ENCODE measurements at regions not wholly inside any gene's neighbourhood (a gene's known extent, or its start where the extent isn't known, plus 50 kb on each side); places are given as distances from the start of the nearest gene placed in this dataset.

DNA sequence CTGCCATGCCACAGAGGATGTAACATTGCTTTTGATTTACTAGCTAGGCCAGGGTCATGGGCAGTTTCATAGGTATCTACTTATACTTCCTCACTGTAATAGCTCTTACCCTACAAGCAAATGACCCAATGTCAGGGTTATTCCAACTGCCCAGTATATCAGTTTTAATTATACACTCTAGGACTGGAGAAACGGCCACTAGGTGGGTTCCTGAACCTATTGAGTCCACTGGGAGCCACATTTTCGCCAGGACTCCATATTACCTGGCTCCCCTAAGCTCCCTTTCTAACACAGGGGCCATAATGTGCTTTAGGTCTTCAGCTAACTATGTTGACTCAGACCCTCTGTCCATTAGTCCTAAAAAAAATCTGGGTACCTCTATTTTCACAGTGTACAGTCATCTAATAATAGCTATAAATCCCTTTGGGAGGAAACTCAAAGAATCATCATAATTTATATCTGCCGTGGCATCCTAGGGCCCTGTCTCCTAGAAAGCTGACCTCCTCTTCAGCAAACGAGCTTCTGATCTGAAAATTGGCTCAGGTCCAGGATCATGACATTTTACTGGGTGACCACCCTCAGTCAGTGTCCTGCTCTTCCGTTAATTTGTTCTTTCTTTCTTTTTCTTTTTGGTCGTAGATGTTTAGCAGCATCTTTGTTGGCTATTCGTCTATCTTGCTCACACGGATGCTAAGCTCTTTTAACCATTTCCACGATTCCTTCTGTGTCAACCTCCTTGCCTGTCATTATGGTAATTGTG is 244.3 kb downstream of the FAM76B start:
- DNase-seq, result peak; percentile 48

GRCh38 chr11:95544095-95544856 is 245.3 kb downstream of the FAM76B start:
- peak; percentile 31 for DNase-seq

DNA sequence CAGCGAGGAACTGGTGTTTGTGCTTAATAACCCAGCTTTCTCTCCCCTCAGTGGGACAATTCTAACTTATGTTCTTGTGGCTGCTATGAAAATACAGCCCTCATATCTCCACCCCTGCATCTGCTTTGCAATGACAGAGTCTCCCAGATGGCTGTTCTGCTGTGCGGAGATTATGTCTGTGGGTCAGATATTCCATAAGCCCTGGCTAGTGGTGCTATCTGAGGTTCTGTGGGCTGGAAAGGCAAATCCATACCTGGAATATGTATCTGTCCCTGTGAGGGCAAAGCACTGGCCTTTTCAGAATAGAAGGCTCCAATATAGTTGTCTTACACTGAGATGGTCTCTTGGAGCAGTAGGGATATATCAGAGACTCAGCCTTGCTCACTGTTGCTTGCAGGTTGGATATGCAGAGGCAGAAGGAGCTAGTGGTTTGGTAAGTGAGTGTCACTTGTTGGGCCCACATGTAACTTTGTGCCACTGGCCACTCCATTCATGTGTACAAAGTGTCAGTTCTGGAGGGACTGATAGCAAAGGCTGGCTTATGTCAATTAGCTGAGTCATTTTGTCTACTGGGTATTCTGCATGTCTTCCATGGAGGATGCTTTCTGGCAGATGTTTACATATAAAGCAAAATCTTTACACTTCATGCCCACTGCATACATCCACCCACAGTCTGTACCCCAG is 246.6 kb downstream of the FAM76B start:
- DNase-seq, result no peak

GRCh38 chr11:95541715-95542114 is 247.9 kb downstream of the FAM76B start:
- no peak for DNase-seq

GRCh38 chr11:95536047-95536690 is 253.4 kb downstream of the FAM76B start:
- DNase-seq, result peak; percentile 86

DNA sequence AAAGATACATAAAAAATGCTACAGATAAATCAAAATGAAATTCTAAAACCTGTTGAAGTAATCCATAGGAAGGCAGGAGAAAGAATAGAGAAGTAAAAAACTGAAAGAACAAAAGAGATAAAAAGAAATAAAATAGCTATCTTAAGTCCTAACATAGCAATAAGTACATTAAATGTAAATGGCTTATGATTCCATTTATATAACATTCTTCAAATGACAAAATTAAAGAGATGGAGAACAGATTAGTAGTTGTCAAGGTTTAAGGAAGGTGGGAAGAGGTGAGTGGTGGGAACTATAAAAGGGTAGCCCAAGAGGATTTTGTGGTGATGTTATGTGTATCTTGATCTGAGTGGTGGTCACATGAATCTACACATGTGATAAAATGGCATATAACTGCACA is 254.8 kb downstream of the FAM76B start:
- no peak for DNase-seq

DNA sequence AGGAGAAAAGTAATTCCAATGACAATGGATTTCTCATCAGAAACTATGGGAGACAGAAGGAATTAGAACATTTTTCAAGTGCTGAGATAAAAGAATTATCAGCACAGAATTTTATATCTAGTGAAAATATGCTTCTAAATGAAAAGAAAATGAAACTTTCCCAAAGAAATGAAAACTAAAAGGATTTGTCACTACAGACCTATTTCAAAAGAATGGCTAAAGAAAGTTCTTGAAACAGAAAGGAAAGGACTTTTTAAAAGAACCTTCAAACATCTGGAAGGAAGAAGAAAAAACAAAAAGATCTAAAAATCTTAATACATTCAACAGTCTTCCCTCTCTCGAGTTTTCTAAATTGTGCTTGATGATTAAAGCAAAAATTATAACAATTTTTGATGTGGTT is 255.4 kb downstream of the FAM76B start:
- DNase-seq, result no peak

- no peak for DNase-seq
Observed at GRCh38 chr11:95531116-95531515, 258.5 kb downstream of the FAM76B start.

GRCh38 chr11:95524314-95525036 is 265.1 kb downstream of the FAM76B start:
- DNase-seq, result peak; percentile 100

DNA sequence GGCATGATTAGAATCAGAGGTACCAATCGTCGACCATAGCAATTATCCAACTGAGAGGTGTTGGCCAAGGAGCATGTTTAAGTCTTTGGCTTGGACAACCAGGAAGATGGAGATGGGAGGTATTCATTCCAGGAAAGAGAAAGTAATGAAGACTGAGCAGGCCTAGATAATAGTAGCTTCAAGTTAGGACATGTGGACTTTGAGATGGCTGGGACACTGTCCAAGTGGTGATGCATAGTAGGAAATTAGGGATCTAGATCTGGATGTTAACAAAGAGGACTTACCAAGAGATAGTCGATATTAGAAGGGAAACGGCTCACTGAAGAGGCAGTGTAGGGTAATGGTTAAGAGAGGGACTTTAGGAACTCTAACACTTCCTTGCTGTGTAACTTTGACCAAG is 266.7 kb downstream of the FAM76B start:
- DNase-seq, result no peak

GRCh38 chr11:95521862-95522261 is 267.7 kb downstream of the FAM76B start:
- no peak for DNase-seq

- peak; percentile 99 for DNase-seq
Observed at GRCh38 chr11:95521133-95521542, 268.4 kb downstream of the FAM76B start.

- DNase-seq, result peak; percentile 41
Observed at GRCh38 chr11:95520369-95521132, 269.0 kb downstream of the FAM76B start.

DNA sequence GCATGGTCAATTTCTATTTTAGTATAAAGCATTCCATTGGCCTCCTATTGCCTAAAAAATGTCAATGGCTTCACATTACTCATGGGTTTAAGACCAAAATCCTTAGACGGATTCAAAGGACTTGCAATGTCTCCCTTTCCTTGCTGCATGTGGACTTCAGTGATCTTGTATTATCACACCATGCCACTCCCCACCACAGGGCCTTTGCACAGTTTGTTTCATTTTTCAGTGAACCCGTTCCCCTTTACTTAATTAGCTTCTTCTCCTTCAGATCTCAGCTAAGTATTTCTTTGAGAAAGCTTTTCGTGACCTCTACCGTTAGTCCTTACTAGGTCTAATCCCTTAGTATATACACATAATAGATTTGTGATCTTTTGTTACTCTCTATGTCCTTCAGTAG is 269.7 kb downstream of the FAM76B start:
- no peak for DNase-seq

DNA sequence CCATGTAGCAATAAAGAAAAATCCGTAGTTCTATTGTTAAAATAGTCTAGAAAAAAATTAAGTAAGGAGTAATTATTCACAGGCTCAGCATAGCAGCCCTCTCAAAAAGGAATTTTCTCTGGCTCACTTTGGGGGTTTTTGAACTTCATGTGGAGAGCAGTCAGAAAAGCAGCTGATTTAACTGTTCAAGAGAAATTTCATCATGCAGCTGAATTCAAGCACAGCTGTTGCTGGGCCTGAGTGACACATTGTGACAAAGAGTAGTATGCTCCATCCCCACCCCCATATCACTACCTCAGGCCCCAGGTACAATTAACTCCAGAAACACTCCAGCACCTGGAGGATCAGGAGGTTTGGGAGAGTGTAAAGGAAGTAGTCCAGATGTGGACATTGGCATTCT is 272.1 kb downstream of the FAM76B start:
- DNase-seq, result peak; percentile 75

- peak; percentile 17 for DNase-seq
Observed at GRCh38 chr11:95516786-95517185, 272.8 kb downstream of the FAM76B start.

DNA sequence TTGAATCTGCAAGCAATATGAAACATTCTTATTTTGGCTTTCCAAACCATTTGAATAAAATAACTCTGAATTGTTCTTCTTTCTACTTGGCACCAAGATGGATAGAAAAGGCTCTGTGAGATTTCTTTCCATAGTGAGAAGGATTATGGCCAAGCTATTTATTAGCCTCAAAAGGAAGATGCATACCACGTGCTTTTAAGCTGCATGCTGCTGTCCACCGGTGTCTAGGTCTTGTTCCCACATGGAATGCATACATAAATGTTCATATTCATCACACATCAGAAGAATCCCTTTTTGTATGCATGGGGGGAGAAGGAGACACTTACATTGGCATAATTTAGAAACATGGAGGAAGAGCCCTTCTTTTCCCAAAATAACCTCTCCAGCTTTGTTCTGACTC is 273.4 kb downstream of the FAM76B start:
- DNase-seq, result no peak

GRCh38 chr11:95515371-95515770 is 274.2 kb downstream of the FAM76B start:
- no peak for DNase-seq

GRCh38 chr11:95514416-95515110 is 275.0 kb downstream of the FAM76B start:
- no peak for DNase-seq

DNA sequence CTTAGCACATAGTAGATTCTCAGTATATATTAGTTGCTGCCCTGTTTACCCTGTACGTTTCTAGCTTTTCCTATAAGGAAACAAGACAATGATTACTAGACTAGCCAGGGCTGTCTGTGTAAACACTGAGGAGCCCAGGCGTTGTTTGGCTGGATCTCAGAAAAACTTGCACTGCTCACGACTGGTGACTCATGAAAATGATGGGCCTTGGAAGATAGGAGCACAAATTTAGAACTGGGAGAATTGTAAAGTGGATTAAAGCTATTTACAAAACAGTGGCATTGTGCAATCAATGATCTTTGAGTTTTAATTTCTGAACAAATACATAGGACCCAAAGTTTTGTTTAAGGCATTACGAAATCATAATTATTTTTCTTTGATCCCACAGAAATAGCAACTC is 276.9 kb downstream of the FAM76B start:
- peak; percentile 82 for DNase-seq

DNA sequence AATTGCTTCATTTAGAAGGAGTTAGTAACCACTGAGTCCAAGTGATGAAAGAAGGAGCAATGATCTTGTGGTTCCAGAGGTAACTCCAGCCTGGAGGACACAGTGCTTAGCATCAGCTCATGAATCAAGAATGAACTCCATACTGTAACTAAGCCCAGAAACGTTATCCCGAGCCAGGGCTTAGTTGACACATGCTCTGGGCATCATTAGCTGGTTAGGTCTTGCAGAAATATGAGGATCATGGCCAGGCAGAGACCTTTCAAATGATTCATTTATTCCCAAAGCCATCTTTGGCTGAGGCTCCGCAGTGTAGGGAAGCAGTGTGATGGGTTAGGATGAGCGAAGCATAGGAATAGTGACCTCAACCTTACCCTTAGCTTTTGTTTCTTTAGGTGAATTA is 277.4 kb downstream of the FAM76B start:
- DNase-seq, result peak; percentile 43
